ENCODE measurements at regions not wholly inside any gene's neighbourhood (a gene's known extent, or its start where the extent isn't known, plus 50 kb on each side); places are given as distances from the start of the nearest gene placed in this dataset.
"Not testable (repeated sequence)": the region's sequence is repeated elsewhere in the genome, so short reads cannot be mapped to it uniquely, and the experiment has no call there.

DNA sequence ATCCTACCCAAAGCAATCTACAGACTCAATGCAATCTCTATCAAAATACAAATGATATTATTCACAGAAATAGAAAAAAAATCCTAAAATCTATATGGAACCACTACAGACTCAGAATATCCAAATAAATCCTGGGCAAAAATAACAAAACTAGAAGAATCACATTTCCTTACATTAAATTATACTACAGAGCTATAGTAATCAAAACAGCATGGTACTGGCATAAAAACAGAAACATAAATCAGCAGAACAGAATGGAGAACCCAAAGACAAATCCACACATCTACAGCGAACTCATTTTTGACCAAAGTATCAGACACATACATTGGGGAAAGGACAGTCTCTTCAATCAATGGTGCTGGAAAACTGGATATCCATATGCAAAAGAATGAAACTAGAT lies 304.1 kb upstream of the FGF13 start:
- Histone ChIP-seq H3K4me3 (ENCODE audit: low read depth, low read length) (no peak overlapping the region), H3K4me1 (no peaks in the 10 kb centered on the region), H3K27me3 (no peaks in the 10 kb centered on the region), H3K36me3 (no peaks in the 10 kb centered on the region), H3K9me3 (no peaks in the 10 kb centered on the region)
- TF ChIP-seq, protein P1, sequence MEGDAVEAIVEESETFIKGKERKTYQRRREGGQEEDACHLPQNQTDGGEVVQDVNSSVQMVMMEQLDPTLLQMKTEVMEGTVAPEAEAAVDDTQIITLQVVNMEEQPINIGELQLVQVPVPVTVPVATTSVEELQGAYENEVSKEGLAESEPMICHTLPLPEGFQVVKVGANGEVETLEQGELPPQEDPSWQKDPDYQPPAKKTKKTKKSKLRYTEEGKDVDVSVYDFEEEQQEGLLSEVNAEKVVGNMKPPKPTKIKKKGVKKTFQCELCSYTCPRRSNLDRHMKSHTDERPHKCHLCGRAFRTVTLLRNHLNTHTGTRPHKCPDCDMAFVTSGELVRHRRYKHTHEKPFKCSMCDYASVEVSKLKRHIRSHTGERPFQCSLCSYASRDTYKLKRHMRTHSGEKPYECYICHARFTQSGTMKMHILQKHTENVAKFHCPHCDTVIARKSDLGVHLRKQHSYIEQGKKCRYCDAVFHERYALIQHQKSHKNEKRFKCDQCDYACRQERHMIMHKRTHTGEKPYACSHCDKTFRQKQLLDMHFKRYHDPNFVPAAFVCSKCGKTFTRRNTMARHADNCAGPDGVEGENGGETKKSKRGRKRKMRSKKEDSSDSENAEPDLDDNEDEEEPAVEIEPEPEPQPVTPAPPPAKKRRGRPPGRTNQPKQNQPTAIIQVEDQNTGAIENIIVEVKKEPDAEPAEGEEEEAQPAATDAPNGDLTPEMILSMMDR (IDR thresholded peaks at IDR 0.05; ENCODE audit: low read depth, low read length), result no peak
- DNase-seq, result no peak

DNA sequence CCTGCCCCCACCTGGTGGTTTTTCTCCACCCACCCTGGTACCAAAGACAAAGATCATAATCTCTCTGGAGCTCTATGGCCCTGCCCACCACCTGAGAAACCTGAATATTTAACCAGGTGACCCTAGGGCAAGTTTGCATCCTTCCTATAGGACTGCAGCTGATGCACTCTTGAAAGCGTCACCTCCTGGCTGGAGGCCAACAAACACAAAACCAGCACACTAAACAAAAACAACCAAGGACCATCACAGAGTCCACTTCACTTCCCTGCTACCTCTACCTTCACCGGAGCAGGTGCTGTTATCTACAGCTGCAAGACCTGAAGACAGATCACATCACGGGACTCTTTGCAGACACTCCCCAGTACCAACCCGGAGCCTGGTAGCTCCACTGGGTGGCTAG lies 296.7 kb upstream of the FGF13 start:
- no peak for DNase-seq
- Histone ChIP-seq H3K27me3 (no peaks in the 10 kb centered on the region), H3K9me3 (no peaks in the 10 kb centered on the region), H3K4me3 (ENCODE audit: low read depth, low read length) (no peak overlapping the region), H3K36me3 (no peaks in the 10 kb centered on the region), H3K4me1 (no peaks in the 10 kb centered on the region)
- TF ChIP-seq, protein P1 (IDR thresholded peaks at IDR 0.05; ENCODE audit: low read depth, low read length), result no peak

DNA sequence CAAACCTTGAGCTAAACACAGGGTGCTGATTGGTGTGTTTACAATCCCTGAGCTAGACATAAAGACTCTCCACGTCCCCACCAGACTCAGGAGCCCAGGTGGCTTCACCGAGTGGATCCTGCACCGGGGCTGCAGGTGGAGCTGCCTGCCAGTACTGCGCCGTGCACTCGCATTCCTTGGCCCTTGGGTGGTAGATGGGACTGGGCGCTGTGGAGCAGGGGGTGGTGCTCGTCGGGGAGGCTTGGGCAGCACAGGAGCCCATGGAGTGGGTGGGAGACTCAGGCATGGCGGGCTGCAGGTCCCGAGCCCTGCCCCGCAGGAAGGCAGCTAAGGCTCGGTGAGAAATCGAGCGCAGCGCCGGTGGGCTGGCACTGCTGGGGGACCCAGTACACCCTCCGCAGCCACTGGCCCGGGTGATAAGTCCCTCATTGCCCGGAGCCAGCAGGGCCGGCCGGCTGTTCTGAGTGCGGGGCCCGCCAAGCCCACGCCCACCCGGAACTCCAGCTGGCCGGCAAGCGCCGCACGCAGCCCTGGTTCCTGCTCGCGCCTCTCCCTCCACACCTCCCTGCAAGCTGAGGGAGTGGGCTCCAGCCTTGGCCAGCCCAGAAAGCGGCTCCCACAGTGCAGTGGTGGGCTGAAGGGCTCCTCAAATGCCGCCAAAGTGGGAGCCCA lies 292.5 kb upstream of the FGF13 start:
- not testable (repeated sequence) for DNase-seq, H3K27me3 ChIP-seq

DNA sequence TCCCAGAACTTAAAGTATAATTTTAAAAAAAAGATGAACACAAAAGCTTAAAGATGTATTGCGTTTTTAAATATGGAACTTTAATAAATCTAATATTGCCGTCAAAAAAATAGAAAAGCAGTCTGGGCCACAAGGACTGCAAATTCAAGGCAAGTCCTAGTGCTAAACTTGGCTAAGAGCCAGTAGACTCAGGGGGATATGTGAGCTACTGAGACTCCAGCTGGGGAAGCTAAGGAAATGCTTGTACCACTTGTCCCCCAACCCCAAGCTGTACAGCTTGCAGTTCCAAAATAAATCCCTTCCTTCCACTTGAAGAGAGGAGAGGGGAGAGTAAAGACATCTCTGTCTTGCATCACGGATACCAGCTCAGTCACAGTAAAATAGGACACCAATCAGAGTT lies 290.8 kb upstream of the FGF13 start:
- DNase-seq, result no peak
- no peaks in the 10 kb centered on the region for H3K4me1 ChIP-seq
- TF ChIP-seq, protein P1 (IDR thresholded peaks at IDR 0.05; ENCODE audit: low read depth, low read length), result no peak
- H3K4me3 ChIP-seq (ENCODE audit: low read depth, low read length), result no peak overlapping the region
- no peaks in the 10 kb centered on the region for H3K27me3 ChIP-seq
- H3K9me3 ChIP-seq, result no peaks in the 10 kb centered on the region
- no peaks in the 10 kb centered on the region for H3K36me3 ChIP-seq

More for the DNA sequence above, 292.5 kb upstream of the FGF13 start:
- H3K36me3 ChIP-seq; H3K4me1 ChIP-seq; H3K4me3 ChIP-seq (ENCODE audit: low read depth, low read length); H3K9me3 ChIP-seq: not testable (repeated sequence)

DNA sequence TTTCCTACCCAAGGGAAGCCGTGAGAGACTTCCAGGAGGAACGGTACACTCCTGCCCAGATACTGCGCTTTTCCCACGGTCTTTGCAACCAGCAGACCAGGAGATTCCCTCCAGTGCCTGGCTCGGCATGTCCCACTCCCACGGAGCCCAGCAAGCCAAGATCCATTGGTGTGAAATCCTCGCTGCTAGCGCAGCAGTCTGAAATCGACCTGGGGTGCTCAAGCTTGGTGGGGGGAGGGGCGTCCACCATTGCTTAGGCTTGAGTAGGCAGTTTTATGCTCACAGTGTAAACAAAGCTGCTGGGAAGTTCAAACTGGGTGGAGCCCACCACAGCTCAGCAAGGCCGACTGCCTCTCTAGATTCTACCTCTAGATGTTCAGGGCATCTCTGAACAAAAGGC lies 284.8 kb upstream of the FGF13 start:
- Histone ChIP-seq H3K4me1 (no peaks in the 10 kb centered on the region), H3K9me3 (no peaks in the 10 kb centered on the region), H3K27me3 (no peaks in the 10 kb centered on the region), H3K36me3 (no peaks in the 10 kb centered on the region), H3K4me3 (ENCODE audit: low read depth, low read length) (no peak overlapping the region)
- TF ChIP-seq, protein P1 (IDR thresholded peaks at IDR 0.05; ENCODE audit: low read depth, low read length), result no peak
- DNase-seq, result no peak

DNA sequence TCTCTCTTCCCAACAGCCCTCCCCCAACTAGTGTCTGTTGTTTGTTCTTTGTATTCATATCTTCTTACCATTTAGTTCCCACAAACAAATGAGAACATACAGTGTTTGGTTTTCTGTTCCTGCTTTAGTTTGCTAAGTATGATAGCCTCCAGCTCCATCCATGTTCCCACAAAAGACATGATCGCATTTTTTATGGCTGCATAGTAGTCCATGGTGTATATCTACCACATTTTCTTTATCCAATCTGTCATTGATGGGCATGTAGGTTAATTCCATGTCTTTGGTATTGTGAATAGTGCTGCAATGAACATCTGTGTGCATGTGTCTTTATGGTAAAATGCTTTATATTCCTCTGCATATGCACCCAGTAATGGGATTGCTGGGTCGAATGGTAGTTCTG lies 283.9 kb upstream of the FGF13 start:
- TF ChIP-seq, protein P1 (IDR thresholded peaks at IDR 0.05; ENCODE audit: low read depth, low read length), result no peak
- Histone ChIP-seq H3K4me1 (no peaks in the 10 kb centered on the region), H3K27me3 (no peaks in the 10 kb centered on the region), H3K4me3 (ENCODE audit: low read depth, low read length) (no peak overlapping the region), H3K9me3 (no peaks in the 10 kb centered on the region), H3K36me3 (no peaks in the 10 kb centered on the region)
- DNase-seq, result no peak

DNA sequence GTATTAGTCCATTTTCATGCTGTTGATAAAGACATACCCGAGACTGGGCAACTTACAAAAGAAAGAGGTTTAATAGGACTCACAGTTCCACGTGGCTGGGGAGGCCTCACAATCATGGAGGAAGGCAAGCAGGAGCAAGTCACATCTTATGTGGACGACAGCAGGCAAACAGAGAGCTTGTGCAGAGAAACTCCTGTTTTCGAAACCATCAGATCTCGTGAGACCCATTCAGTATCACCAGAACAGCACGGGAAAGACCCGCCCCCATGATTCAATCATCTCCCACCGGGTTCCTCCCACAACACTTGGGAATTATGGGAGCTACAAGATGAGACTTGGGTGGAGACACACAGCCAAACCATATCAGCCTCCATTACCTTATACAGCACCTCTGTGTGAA lies 278.9 kb upstream of the FGF13 start:
- H3K27me3 ChIP-seq; DNase-seq; H3K36me3 ChIP-seq; H3K9me3 ChIP-seq; H3K4me3 ChIP-seq (ENCODE audit: low read depth, low read length); H3K4me1 ChIP-seq: not testable (repeated sequence)

All from BE2C (cell line).